MM.1S (cell line): ENCODE measurements at regions not wholly inside any gene's neighbourhood (a gene's known extent, or its start where the extent isn't known, plus 50 kb on each side); places are given as distances from the start of the nearest gene placed in this dataset.

Experiments used
- CTCF ChIP-seq: fragments of 300-600 bp; sonication (generic); IDR thresholded peaks from 2 replicates; pipeline ENCODE4 v1.5.1; 2016; ENCODE audit warnings: antibody characterized with exemption, low read length, mixed read lengths
- EZH2 ChIP-seq: fragments of 300-600 bp; sonication (generic); optimal IDR thresholded peaks from 2 replicates; pipeline ENCODE3; 2017; ENCODE audit warnings: low read depth, mild to moderate bottlenecking, antibody characterized with exemption, low read length, mixed read lengths

- TF ChIP-seq CTCF (no peak), EZH2 (no peak)
These were observed 779.5 kb downstream of the METTL15 start for GRCh38 chr11:28887681-28888080.
